HG02759 (cell line): ENCODE measurements at regions not wholly inside any gene's neighbourhood (a gene's known extent, or its start where the extent isn't known, plus 50 kb on each side); places are given as distances from the start of the nearest gene placed in this dataset.
A peak's percentile ranks its signal among the peaks of the same experiment; 100 is the strongest.
"Not testable (repeated sequence)": the region's sequence is repeated elsewhere in the genome, so short reads cannot be mapped to it uniquely, and the experiment has no call there.

Source experiments
- ATAC-seq: cut with Tn5 transposase; IDR thresholded peaks from one replicate; pipeline ENCODE4 v1.9.1; 2021; ENCODE audit warnings: mild to moderate bottlenecking, moderate library complexity; ENCODE audit not compliant: unreplicated experiment

DNA sequence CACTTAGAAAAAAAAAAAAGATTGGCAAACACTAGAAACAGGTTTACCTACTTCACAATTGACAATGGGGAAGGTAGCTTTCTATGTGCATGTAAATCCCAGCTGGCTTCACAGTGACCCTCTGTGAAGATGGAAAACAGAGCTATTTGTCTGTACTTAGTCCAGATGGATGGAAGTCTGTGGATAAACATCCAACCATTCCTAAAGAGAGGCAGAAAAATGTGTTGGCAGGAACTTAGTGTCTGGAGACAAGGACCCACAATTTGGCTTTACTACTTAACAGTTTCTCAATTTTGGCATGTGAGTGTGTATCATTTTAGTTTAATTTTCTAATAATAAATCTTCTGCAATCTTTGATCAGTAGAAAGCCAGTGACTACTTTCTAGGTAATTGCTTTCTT, 154.4 kb downstream of the RAD51AP2 start:
- no peak for ATAC-seq

DNA sequence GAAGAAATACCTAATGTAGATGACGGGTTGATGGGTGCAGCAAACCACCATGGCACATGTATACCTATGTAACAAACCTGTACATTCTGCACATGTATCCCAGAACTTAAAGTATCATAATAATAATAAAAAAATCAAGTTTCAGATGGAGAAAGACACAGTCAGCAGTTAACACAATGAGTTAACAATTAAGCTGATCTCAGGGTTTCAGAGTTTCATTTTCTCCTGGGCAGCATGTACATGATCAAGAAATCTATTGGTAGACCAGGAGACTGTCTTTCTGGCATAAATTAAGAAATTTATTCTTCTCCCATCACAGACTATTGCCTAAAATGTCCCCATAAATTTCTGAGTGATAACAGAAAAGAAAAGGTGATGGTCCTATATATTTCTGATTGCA, 155.3 kb downstream of the RAD51AP2 start:
- no peak for ATAC-seq

DNA sequence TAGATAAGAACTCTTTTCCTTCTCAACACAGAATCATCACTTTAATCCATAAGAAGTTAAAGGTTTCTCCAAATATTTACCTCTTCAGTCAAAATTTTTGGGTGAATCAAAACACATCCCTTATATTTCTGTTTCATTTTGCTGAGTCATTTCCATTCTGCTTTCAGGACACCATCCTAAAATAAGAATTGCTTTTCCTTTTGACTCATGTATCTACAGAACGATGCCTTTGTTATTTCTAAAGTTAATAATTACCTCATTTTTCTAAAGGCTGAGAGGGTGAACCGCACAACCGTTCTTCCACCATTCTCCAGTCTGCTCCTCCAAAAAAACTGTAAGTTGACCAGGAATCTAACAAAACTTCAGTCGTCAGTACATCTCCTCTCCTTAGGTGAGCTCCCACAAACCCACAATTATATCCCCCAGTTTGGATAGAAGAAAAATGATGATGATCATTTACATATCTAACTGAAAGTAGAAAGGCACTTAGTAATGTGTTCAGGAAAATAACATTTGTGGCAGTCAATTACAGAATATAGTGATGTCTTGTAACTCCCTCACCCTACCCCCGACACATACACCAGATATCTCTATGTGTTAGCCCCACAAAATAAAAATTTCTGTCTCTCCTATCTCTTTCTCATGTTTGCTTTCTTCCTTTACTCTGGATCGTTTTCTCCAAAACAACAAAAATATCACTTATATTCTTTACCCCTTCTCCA, 162.5 kb downstream of the RAD51AP2 start:
- ATAC-seq, result peak; percentile 90

DNA sequence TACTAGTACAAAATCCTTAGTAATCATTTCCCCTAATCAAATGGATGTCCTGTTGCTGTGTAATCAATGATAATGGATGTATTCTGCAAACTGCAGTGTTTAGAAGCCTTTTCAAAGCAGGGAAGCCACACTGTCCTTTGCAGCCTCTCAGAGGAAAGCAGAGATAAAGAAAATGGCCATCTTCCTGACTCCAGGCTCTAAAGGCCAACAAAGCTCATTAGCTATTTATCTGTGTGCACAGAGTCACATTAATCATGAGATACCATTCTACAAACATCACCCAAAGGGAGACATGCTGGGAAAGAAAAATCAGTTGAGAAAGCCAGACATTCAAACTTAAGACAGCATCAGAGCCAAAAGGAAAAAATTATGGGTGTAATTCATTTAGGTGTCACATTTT, 165.0 kb downstream of the RAD51AP2 start:
- ATAC-seq, result no peak

DNA sequence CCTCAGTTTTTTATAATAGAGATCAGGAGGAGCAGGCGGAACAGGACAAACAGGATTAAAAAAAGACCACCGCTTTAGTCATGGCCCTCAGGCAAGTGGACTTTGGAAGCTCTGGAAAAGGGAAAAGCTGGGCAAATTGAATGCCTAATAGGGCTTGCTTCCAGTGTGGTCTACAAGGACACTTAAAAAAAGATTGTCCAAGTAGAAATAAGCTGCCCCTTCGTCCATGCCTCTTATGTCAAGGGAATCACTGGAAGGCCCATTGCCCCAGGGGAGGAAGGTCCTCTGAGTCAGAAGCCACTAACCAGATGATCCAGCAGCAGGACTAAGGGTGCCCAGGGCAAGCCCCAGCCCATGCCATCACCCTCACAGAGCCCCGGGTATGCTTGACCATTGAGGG, 175.5 kb downstream of the RAD51AP2 start:
- ATAC-seq, result not testable (repeated sequence)

DNA sequence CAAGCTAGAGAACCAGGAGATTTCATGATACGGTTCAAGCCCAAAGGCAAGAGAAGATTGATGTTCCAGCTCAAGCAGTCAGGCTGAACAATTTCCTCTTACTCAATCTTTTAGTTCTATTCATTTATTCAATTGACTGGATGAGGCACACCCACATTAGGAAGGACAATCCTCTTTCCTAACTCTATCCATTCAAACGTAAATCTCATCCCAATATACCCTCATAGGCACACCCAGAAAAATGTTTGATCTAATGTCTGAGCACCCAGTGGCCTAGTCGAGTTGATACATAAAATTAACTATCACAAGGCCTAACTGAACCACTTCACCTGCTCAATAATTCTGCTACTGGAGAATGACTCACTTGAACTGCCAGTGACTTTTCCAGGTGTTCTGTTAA, 180.7 kb downstream of the RAD51AP2 start:
- no peak for ATAC-seq

DNA sequence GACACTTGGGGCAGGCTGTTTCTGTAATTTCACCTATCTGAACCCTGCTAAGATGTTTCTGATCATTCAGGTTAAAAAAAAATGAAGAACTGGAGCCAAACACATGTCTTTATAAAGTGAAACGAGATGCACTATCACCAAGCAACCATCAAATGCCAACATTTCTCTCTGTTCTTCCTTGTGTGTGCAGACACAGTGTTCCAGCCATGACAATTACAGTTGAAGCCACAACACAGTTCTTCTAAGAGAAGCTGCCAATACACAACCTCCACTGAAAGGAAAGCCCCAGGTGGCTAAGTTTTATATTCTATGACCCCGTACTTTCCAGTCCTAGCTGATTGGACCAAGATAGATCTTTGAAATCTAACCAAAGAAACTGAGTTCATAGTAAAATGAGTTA, 181.8 kb downstream of the RAD51AP2 start:
- no peak for ATAC-seq

DNA sequence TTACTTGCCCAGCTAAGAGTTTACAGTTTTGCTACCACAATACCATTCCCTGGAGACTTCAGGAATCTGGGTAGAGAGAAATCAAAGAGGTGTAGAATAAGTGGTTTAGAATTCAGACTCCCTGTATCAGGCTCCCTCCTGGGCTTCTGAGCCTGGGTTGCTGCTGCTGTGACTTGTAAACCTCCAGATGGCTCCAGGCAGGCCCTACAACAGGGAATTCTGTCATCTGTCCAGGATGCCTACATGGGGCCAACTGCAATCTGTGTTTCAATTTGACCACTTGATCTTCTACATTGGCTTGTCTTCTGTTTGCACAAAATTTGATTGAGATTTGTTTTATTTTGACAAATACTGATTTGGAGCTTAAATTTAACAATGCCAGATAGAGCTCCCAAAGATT, 183.9 kb downstream of the RAD51AP2 start:
- ATAC-seq, result no peak

DNA sequence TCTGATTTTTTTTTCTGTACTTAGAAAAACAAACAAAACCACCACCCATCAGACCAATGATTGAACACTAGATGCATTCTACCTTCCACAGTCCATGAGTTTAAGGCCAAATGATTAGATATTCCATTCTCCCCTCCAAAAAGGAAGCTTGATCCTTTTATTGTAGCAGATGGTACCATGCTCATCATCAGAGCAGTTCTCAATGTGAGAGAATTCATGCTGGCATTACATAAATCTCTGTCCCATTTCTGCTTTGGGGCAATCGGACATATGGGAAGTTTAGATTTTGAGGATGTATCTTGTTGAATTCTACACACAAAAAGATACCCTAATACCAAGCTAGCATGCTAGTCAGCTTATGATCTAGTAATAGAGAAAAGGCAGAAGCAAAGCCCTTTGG, 186.6 kb downstream of the RAD51AP2 start:
- ATAC-seq, result no peak

DNA sequence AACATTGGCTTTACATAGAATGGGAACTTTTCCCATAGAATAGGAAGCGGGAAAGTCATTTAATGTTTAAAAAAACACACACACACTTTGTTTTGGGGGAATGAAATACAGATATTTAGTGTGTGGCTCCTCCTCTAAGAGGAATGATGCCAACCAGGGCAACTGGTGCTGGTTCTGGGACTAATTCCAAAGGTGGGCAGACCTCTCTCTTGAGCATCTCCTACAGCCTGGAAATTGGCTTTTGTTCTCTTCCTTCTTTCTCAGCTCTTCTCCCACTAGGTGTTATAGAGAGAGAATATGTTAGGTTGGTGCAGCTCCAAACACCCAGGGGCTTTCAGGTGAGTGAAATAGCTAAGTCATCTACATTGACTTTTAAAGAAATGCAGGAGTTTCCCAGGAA, 190.1 kb downstream of the RAD51AP2 start:
- no peak for ATAC-seq

DNA sequence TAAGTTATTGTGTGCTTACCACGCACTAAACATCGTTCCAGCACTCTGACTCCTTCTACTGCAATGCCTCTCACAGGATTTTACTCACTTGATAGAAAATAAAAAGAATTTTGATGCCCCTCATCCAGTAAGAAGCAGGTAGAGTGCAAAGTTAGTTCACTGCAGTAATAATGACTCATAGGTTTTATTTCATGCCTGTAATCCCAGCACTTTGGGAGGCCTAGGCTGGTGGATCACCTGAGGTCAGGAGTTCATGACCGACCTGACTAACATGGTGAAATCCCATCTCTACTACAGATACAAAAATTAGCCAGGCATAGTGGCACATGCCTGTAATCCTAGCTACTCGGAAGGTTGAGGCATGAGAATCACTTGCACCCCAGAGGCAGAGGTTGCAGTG, 190.6 kb downstream of the RAD51AP2 start:
- no peak for ATAC-seq

DNA sequence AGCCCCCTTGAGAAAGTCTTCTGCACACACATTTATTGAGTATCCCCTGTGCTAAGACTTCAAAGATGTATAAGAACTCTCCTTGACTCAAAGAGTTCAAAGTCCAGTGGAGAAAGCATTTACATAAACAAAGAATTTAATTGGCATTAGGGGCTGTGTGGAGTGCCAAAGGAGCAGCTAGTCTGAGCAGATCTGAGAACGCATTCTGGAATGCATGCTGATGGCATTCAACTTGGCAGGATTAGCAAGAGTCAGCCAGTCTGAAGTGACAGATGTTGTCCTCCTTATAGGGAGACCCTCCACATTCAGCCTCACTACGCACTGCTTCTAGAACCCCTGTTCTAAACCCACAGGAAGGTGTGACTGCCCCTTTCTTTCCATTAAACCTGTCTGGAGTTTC, 191.5 kb downstream of the RAD51AP2 start:
- ATAC-seq, result no peak

DNA sequence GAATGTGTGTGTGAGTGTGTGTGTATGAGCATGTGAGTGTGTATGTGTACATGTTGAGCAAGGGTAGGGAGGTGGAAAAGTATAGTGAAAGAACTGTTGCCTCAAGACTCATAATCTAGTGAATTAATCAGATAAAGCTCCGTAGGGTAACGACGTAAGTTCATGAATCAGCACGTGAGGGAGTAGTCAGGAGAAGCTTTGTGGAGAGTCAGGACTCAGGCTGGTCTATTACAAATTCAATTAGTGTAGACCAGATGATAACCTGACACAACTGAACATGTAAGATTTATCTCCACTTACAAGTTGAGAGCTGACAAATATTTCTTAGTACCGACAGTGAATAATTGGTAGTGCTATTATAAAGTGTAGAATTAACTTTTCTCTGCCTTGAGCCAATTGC, 194.5 kb downstream of the RAD51AP2 start:
- ATAC-seq, result no peak

DNA sequence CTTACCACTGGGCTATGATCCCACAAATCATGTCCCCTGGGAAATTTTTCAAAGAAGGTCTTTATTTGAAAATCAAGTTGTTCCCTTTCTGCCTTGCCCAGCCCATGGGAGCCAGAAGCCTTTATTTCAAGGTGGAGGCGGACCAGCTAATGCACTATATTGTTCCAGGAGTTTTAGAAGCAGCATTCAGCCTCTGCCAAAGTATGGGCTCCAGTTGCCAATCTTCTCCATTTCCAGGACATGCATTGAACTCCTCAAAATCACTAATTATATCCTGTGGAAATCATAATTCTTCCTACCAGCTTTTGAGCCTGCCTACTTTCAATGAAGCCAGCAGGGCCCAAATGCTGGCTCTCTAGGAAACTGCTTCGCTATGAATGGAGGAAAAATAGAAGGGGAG, 195.8 kb downstream of the RAD51AP2 start:
- no peak for ATAC-seq

DNA sequence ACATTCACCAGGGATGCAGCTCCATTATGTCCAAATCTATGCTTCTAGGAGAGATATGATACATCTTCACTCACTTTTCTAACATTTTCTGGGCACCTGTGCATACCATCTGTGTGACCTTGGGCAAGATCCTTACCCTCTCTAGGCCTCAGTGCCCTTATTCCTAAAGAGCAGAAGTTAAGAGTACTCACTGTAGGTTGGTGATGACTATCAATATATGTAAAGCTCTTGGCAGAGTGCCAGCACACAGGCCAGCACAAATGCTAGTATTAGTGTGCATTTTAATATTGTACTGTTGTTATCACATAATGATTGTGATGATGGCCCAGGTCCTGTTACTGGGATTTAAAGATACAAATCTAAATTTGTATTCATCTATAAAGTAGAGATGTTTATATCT, 199.2 kb downstream of the RAD51AP2 start:
- ATAC-seq, result no peak

DNA sequence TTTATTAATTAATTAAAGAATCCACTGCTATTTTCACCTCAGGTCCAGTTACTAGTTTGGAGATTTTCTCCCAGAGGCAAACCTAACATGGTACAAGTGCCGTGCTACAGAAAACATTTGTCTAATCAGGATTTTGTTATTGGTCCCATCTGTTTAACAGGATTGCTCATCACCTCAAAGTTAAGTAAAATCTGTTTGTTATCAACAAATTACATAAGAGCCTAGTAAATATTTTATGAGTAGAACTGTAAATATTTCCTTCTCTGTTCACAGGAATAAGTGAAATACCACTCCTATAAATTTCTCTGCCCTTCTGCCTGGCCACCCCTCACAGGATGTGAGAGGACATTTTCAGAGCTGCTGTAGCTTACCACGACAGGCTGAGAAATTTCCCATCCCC, 200.2 kb downstream of the RAD51AP2 start:
- ATAC-seq, result no peak

DNA sequence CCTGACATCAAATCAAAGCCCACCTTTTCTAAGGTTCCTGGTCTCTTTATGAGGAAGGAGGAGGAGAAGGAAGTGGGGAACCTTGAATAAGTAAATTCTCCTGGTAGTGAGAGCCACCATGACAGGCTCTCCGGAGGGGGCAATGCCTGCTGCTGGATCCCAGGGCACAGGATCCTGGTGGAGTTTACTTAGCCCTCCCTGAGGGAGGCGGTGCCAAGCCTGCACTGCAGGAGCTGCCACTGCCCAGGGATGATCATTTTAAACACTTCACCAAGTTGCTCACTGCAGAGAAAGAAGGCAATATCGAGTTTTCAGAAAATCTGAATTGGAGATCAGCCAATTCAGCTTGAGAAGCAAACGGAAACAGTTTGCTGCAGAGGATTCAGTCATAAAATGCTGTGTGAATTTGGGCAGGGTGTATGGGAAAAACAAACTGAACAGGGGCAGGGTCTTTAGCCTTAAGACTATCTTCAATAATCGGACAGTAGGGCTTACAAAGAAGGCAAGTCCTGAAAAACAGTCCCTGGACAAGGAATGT, 200.7 kb downstream of the RAD51AP2 start:
- ATAC-seq, result no peak

DNA sequence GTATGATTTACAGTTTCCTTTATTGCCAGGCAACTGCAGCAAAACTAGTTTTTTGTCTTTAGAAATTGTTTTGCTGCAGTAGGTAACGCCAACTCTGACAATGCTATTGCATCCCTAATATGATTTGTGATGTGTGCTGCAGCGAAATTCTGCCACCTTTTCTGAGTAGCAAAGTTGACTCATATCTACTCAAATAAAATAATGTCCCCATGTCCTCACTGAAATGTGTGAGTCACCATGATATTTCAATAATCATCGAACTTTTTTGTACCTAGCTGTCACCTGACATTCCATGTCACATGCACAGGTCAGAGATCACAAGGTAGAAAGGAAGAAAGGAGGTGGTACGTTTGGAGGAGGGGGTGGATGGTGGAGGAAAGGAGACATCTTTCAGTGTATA, 205.0 kb downstream of the RAD51AP2 start:
- ATAC-seq, result no peak

DNA sequence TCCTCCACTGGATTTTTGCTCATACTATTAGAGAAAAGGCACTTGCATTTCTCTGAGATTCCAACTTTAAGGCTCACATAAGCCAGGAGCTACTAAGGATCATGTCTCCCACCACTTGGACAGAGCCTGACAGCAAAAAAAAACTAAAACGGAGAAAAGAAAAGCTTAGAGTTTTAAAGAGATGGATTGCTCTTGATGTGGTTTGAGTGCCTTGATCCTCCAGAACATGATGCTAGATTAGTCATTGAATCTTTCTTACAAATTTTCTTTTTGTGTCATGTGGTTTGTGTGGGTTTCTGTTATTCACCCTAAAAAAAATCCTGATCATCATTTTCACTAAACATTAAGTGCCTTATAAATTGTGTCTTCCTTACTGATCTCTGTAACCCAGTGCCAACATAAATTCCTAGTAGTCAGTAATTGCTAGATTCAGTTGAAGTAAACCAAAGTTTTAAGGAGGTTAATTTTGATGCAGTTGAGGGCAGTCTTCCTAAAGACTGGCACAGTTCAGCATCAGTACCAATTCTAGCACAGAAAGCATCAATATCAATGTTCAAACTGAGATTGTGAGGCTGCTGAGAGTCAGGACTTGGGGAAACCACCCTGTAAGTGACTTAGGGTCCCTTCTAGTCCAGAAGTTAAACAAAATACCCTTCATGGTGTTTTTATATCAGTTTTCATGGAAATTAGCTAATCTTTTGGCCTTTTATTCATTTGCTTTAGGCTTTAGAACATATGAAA, 206.3 kb downstream of the RAD51AP2 start:
- no peak for ATAC-seq

DNA sequence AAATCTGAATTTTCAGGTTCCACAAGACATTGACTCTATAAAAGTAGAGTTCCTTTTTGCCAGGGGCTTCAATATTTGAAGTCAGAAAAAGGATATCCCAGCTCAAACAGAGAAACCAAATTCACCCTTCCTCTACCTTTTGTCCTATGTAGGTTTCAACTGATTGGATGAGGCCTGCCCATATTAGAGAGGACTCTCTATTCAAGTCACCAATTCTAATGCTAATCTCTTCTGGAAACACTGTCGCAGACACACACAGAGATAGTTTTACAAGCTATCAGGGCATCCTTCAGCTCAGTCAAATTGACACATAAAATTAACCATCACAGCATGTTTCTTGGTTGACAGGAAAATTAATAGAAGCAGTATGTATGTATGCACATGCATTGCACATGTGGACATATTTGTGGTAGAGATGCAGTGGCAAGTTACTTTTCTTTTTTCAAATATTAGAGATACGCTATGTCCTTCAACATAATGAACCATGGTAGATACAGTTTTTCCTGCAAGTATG, 207.1 kb downstream of the RAD51AP2 start:
- no peak for ATAC-seq

DNA sequence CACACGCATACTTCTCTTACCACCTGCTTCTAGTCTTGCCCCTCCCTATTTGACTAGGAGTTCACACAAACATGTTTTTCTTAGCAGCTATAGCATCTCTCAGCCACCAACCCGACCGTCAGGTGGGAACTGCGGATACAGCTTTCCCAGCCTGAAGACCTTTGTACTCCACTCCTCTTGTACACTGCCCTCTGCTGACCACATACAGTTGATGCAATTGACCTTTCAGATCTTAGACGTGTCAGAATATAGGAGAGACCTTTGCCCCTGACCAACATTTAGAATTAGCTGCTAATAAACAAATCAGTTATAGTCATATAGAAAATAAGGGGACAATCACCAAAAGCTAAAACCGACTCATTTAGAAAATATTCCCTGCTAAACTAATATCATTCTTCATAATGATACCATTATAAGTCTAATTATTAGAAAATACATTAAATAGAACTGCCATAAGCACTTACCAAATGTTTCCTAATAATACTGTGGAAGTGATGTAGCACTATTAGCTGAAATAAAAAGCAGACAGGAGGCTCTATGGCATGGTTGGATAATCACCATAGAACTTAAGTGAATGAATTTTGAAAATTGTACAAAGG, 208.4 kb downstream of the RAD51AP2 start:
- peak; percentile 89 for ATAC-seq

DNA sequence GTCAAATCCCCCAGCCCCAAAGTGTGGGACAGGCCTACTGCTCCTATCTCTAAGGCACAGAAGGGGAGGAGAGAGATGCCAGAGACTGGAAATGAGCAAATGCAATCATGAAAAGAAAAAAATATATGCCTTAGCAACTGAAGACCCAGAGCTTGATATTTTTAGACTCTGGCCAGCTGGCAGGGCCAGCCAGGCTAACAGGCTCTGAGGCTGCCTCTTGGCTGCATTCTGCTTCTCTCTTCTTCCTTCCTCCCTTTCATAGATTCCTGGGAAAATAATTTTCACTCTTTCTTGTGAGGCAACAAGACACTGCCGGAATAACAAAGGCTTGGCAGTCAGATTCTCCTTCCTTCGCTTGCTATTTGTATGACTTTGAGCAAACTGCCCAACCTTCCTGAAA, 209.1 kb downstream of the RAD51AP2 start:
- no peak for ATAC-seq
